Muscle layer of colon (tissue), 2 donors: ENCODE measurements at regions not wholly inside any gene's neighbourhood (a gene's known extent, or its start where the extent isn't known, plus 50 kb on each side); places are given as distances from the start of the nearest gene placed in this dataset.

Experiments
- H3K27ac ChIP-seq: one replicate; pipeline ENCODE4 v1.7.0; 2013; ENCODE audit warnings: low read depth, mild to moderate bottlenecking, low read length, moderate library complexity
- H3K27me3 ChIP-seq, 2 donors: one replicate each; pipeline ENCODE4 v1.7.0; 2013; ENCODE audit warnings: low read length in 2 of 2, mild to moderate bottlenecking in 2 of 2; ENCODE audit not compliant: insufficient read depth in 2 of 2, control insufficient read depth in 1 of 2
- H3K36me3 ChIP-seq: one replicate; pipeline ENCODE4 v1.7.0; 2013; ENCODE audit warnings: mild to moderate bottlenecking, low read length; ENCODE audit not compliant: insufficient read depth
- H3K4me1 ChIP-seq: one replicate; pipeline ENCODE4 v1.7.0; 2013; ENCODE audit warnings: mild to moderate bottlenecking, low read length; ENCODE audit not compliant: insufficient read depth
- H3K4me3 ChIP-seq, 2 donors: one replicate each; pipeline ENCODE4 v1.7.0; 2013; ENCODE audit warnings: low read length in 2 of 2, low read depth in 1 of 2, mild to moderate bottlenecking in 1 of 2, moderate library complexity in 1 of 2
- H3K9ac ChIP-seq: one replicate; pipeline ENCODE4 v1.7.0; 2013; ENCODE audit warnings: low read length
- H3K9me3 ChIP-seq: one replicate; pipeline ENCODE4 v1.7.0; 2013; ENCODE audit warnings: mild to moderate bottlenecking, low read length
- donor health status: abdominal sarcoma.
- donor health status: Adenocarcinoma of cecum.

GRCh38 chr3:22228705-22229104, 477.7 kb upstream of the ZNF385D start:
- Histone ChIP-seq H3K4me1 (no peaks in the 10 kb centered on the region), H3K9ac (no peak overlapping the region), H3K27ac (no peak overlapping the region), H3K36me3 (no peaks in the 10 kb centered on the region), H3K9me3 (no peaks in the 10 kb centered on the region), H3K27me3 (no peaks in the 10 kb centered on the region), H3K4me3 (no peak overlapping the region)

- Histone ChIP-seq H3K9me3 (no peaks in the 10 kb centered on the region), H3K9ac (no peak overlapping the region), H3K4me3 (no peak overlapping the region), H3K4me1 (no peaks in the 10 kb centered on the region), H3K36me3 (no peaks in the 10 kb centered on the region), H3K27me3 (no peaks in the 10 kb centered on the region), H3K27ac (no peak overlapping the region)
Observed at GRCh38 chr3:22231061-22231460, 480.1 kb upstream of the ZNF385D start.

GRCh38 chr3:22236490-22237270, 485.7 kb upstream of the ZNF385D start:
- Histone ChIP-seq H3K4me1 (no peaks in the 10 kb centered on the region), H3K27me3 (no peaks in the 10 kb centered on the region), H3K9me3 (no peaks in the 10 kb centered on the region), H3K9ac (no peak overlapping the region), H3K4me3 (no peak overlapping the region), H3K36me3 (no peaks in the 10 kb centered on the region), H3K27ac (no peak overlapping the region)

GRCh38 chr3:22239011-22239410, 488.0 kb upstream of the ZNF385D start:
- Histone ChIP-seq H3K36me3 (no peaks in the 10 kb centered on the region), H3K9me3 (no peaks in the 10 kb centered on the region), H3K4me1 (no peaks in the 10 kb centered on the region), H3K27ac (no peak overlapping the region), H3K4me3 (no peak overlapping the region), H3K9ac (no peak overlapping the region), H3K27me3 (no peaks in the 10 kb centered on the region)

- Histone ChIP-seq H3K27me3 (no peaks in the 10 kb centered on the region), H3K4me3 (no peak overlapping the region), H3K27ac (no peak overlapping the region), H3K4me1 (no peaks in the 10 kb centered on the region), H3K36me3 (no peaks in the 10 kb centered on the region), H3K9me3 (no peaks in the 10 kb centered on the region), H3K9ac (no peak overlapping the region)
Observed at GRCh38 chr3:22241110-22241509, 490.1 kb upstream of the ZNF385D start.

GRCh38 chr3:22244761-22245521, 493.9 kb upstream of the ZNF385D start:
- no peaks in the 10 kb centered on the region for H3K9me3 ChIP-seq

GRCh38 chr3:22245811-22246583, 495.0 kb upstream of the ZNF385D start:
- no peaks in the 10 kb centered on the region for H3K27me3 ChIP-seq
- H3K27ac ChIP-seq: no peak overlapping the region
- H3K9ac ChIP-seq: no peak overlapping the region
- no peaks in the 10 kb centered on the region for H3K9me3 ChIP-seq
- no peaks in the 10 kb centered on the region for H3K4me1 ChIP-seq
- no peak overlapping the region for H3K4me3 ChIP-seq
- H3K36me3 ChIP-seq: no peaks in the 10 kb centered on the region

More at GRCh38 chr3:22244761-22245521, 493.9 kb upstream of the ZNF385D start:
- Histone ChIP-seq H3K36me3 (no peaks in the 10 kb centered on the region), H3K27me3 (no peaks in the 10 kb centered on the region), H3K4me1 (no peaks in the 10 kb centered on the region), H3K27ac (no peak overlapping the region), H3K4me3 (no peak overlapping the region), H3K9ac (no peak overlapping the region)

GRCh38 chr3:22249658-22250057, 498.6 kb upstream of the ZNF385D start:
- Histone ChIP-seq H3K36me3 (no peaks in the 10 kb centered on the region), H3K4me1 (no peaks in the 10 kb centered on the region), H3K27me3 (no peaks in the 10 kb centered on the region), H3K9ac (no peak overlapping the region), H3K27ac (no peak overlapping the region), H3K9me3 (no peaks in the 10 kb centered on the region), H3K4me3 (no peak overlapping the region)

GRCh38 chr3:22257252-22257651, 506.2 kb upstream of the ZNF385D start:
- Histone ChIP-seq H3K9me3 (no peaks in the 10 kb centered on the region), H3K4me3 (no peak overlapping the region), H3K9ac (no peak overlapping the region), H3K27me3 (no peaks in the 10 kb centered on the region), H3K27ac (no peak overlapping the region), H3K4me1 (no peaks in the 10 kb centered on the region), H3K36me3 (no peaks in the 10 kb centered on the region)

GRCh38 chr3:22262386-22262785, 511.4 kb upstream of the ZNF385D start:
- Histone ChIP-seq H3K27me3 (no peaks in the 10 kb centered on the region), H3K4me1 (no peaks in the 10 kb centered on the region), H3K9ac (no peak overlapping the region)

GRCh38 chr3:22263042-22263441, 512.0 kb upstream of the ZNF385D start:
- no peak overlapping the region for H3K4me3 ChIP-seq
- no peak overlapping the region for H3K27ac ChIP-seq
- H3K4me1 ChIP-seq: no peaks in the 10 kb centered on the region

More at GRCh38 chr3:22262386-22262785, 511.4 kb upstream of the ZNF385D start:
- Histone ChIP-seq H3K4me3 (no peak overlapping the region), H3K36me3 (no peaks in the 10 kb centered on the region), H3K27ac (no peak overlapping the region), H3K9me3 (no peaks in the 10 kb centered on the region)

More at GRCh38 chr3:22263042-22263441, 512.0 kb upstream of the ZNF385D start:
- H3K9ac ChIP-seq: no peak overlapping the region
- H3K36me3 ChIP-seq: no peaks in the 10 kb centered on the region
- no peaks in the 10 kb centered on the region for H3K27me3 ChIP-seq
- H3K9me3 ChIP-seq: no peaks in the 10 kb centered on the region
